GM21390 (cell line): ENCODE measurements at regions not wholly inside any gene's neighbourhood (a gene's known extent, or its start where the extent isn't known, plus 50 kb on each side); places are given as distances from the start of the nearest gene placed in this dataset.
"Not testable (repeated sequence)": the region's sequence is repeated elsewhere in the genome, so short reads cannot be mapped to it uniquely, and the experiment has no call there.

Source experiments
- ATAC-seq: cut with Tn5 transposase; IDR thresholded peaks from one replicate; pipeline ENCODE4 v1.9.1; 2021; ENCODE audit not compliant: unreplicated experiment

DNA sequence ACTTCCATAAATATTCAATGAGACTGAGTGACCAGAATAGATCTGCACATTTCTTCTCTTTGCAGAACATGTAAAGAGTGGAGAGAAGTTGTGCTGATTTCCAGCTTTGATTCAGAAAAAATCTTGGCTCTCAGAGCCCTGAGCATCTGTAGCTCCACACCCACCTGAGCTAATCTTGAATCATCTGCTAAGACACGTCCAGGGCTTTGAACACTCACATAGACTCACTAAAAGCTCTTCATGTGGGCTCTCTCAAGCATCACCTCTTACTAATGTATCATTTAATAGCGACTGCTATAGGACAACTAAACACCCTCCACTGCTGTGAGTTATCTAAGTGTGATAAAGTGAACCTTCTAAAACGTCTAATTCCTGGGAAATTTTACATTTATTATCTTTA, 147.7 kb upstream of the GRIA3 start:
- ATAC-seq, result no peak

GRCh38 chrX:123049071-123049625, 134.9 kb upstream of the GRIA3 start:
- no peak for ATAC-seq

GRCh38 chrX:123060986-123061385, 123.1 kb upstream of the GRIA3 start:
- ATAC-seq, result no peak

- ATAC-seq, result no peak
Measured at GRCh38 chrX:123064053-123064452, 120.0 kb upstream of the GRIA3 start.

DNA sequence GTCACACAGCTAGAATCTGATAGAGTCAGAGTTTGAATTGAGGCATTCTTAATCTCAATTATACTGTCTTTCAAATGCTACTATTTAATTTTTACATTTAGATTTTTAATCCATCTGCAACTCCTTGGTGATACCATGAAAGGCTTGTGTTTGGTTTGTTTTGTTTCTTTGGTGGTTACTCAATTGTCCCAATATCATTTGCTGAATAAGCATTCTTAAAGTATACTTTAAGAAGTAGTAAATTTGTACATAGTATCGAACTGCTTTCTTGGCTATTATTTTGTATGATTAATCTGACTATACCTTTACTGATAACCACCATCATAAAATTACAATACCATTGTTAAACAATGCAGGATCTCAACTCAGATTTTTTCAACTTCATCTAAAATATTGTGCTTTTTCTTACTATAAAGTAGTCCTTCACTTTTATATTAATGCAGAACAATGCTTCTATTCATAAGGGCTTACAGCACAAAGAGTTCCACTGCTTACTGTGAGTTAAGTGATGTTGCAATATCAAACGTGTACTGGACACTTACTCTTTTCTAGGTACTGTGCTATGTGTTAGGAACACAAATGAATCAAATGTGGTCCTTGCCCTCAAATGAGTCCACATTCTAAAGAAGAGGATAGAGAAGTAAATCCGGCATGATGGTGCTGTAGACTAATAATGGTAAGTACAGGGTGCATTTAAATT, 111.2 kb upstream of the GRIA3 start:
- ATAC-seq, result no peak

DNA sequence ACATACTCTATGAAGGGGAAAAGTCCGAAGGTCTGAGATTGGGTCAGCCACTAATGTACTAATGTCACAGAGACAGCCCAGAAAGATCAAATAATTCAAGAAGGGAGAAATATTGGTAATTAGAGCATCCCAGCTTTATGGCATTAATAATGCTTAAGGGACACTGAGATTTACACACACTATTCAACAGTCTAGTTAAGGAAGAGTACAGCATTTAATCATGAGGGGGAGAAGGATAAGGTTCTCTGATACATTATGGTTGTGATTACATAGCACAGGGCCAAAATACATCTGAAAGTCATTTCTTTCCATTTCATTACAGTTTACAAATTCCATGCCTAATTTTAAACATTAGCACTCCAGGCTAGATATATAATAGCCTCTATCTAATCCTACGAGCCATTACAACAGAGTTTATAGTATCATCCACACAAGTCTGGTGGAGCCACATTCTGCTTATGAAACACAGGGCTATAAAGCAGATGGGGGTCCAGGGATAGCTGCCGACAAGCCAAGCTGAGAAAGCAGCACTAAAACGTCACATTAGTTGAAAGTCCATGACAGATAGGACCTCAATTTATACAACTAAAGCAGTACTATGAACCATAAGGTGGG, 108.0 kb upstream of the GRIA3 start:
- ATAC-seq, result no peak

DNA sequence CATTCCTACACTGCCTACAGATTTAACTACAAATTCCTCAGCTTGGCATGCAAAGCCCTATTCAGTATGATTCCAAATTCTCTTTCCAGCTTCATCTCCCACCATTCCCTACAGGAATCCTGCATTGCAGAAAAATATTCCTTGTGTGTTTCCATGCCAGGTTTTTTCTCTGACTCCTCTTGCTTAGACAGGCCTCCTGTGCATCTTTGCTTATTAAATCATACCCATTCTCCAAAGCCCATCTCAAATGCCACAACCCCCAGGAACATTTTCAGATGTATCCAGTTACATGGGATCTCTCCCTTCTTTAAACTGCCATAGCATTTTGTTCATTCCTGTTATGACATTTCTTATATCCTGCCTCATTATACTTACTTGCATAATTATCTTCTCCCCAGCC, 106.4 kb upstream of the GRIA3 start:
- ATAC-seq, result no peak

GRCh38 chrX:123080065-123080464, 104.0 kb upstream of the GRIA3 start:
- no peak for ATAC-seq

- ATAC-seq, result no peak
Measured at GRCh38 chrX:123081776-123082175, 102.3 kb upstream of the GRIA3 start.

GRCh38 chrX:123083924-123084323, 100.2 kb upstream of the GRIA3 start:
- no peak for ATAC-seq

DNA sequence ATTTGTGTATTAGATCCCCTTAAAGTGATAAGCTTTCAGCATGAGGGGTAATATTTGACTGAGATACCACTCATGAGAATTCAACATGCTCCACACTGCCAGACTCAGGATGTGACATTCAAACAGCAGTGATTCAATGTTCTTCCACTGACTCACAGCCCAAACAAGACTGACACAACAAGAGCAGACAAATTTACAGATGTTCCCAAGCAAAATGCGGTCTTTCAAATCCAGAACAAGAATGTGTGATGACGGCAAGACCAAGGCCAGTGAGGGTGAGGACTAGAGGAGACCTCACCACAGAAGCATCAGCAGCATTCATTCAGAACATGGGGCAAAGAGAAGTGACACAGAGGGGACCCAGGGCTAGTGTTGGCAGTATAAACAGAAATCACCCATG, 99.3 kb upstream of the GRIA3 start:
- no peak for ATAC-seq

GRCh38 chrX:123085311-123085940, 98.7 kb upstream of the GRIA3 start:
- ATAC-seq, result no peak

- no peak for ATAC-seq
Measured at GRCh38 chrX:123086768-123087167, 97.3 kb upstream of the GRIA3 start.

DNA sequence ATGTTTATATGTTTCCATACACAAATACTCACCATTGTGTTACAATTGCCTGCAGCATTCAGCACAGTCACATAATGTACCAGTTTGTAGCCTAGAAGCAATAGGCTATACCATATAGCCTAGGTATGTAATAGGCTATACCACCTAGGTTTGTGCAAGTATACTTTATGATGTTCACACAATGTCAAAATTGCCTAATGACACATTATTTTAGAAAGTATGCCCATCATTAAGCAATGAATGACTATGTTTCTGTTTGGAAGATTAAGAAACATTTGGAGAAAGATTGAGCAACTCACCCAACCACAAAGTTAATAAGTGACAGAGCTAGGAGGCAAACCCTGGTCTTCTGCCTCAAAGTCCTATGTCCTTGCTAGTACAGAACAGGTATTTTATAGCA, 96.8 kb upstream of the GRIA3 start:
- no peak for ATAC-seq

DNA sequence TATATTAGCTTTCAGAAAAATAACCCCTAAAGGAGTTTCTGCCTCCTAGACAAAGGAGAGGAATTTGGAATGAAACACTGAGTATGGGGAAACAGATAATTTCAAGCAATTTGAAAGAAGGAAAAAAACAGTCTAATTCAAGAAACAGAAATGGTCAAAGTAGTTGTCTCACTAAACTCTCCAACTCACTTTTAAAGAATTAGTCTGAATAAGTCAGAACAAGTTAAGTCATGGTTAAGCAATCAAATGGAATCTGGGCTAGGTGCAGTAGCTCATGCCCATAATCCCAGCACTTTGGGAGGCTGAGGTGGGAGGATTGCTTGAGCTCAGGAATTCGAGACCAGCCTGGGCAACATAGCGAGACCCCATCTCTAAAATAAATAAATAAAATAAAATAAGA, 95.7 kb upstream of the GRIA3 start:
- ATAC-seq, result no peak

- ATAC-seq, result no peak
Measured at GRCh38 chrX:123088930-123089329, 95.1 kb upstream of the GRIA3 start.

DNA sequence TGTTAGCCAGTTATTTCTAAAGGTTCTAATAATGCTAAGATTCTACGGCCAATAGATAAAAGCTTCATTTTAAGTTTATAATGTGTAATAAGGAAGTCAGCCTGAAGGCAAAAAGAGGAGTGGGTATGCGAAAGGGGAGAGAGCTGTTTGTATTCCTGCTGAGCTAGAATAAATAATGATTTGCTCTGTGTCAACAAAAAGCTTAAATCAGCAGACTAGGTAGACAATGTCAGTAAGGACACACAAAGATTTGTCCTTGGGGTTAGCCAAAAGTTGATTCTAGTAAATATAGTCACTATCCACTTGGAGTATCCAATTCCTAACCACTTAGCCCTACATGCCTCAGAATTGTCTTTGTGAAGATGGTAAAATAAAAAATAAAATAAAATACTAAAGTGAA, 90.3 kb upstream of the GRIA3 start:
- no peak for ATAC-seq

DNA sequence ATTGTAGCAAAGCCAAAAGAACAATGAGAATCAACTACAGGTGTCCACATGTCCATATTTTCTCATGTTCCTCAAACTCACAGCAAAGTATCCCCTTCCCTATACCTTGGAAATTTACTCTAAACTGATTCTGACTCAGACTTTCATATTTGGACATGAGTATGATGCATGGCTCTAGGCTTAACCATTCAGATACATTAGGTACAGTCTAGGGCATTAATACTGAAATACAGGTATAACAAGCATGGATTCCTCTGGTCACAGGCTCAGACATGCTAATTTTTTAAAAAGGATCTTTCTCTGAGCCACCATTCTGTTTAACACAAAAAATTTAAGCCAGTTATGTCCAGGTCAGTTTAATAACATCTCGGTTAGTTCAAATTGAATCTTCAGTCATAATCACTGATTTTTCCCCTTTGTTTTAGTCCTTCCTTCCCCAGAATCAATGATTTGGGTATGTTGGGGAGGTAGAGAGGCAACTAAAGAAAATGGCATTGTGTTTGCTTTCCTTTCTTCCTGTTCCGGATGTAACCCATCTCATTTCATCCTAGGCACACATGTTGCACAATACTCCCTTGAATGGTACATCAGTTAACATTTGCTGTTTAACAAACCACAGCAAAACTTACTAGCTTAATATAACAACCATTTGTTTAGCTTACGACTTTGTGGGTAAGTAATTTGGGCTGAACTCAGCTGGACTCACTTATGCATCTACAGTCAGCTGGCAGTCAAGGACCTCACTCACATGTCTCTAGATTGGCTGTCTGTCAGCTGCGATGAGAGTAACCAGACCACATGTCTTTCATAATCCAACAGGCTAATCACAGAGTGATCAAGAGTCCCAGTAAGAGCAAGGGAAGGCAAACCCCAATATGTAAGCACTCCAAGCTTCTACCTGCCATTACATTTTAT, 75.3 kb upstream of the GRIA3 start:
- ATAC-seq, result no peak

DNA sequence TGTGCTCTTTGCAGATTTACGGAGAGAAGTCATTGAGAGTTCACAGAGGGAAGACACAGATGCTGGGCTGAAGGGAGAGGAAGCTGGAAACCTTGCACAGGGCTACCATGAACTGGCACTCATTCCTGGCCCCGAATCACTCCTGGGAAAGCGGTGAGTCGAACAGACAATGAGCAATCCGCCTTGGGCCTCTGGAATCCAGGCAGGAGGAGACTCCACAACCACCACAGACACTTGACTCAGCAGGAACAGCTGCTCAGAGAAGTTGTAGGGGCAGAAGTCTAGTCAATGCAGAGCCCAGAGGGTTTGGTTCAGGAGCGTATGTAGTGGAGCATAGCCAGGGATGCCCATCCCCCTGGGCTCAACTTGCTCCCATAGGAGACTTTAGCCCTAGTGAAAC, 62.8 kb upstream of the GRIA3 start:
- no peak for ATAC-seq

DNA sequence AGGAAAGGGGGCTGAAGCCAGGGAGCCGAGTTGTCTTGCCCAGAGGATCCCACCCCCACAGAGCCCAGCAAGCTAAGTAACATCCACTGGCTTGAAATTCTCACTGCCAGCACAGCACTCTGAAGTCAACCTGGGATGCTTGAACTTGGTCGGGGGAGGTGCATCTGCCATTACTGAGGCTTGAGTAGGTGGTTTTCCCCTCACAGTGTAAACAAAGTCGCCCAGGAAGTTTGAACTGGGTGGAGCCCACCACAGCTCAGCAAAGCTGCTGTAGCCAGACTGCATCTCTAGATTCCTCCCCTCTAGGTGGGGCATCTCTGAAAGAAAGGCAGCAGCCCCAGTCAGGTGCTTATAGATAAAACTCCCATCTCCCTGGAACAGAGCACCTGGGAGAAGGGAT, 54.3 kb upstream of the GRIA3 start:
- ATAC-seq, result not testable (repeated sequence)
